GM13977 (cell line): ENCODE measurements at regions not wholly inside any gene's neighbourhood (a gene's known extent, or its start where the extent isn't known, plus 50 kb on each side); places are given as distances from the start of the nearest gene placed in this dataset.

Source experiments
- DNase-seq: peaks from one replicate; pipeline ENCODE4 v3.0.0; 2012; ENCODE audit warnings: low spot score
- CTCF ChIP-seq: IDR thresholded peaks from 2 replicates; pipeline ENCODE4 v1.5.1; 2012; ENCODE audit warnings: mild to moderate bottlenecking, control low read depth; ENCODE audit not compliant: insufficient read depth; ENCODE audit errors: extremely low read depth, missing control alignments
- in situ Hi-C: fragments of 300-500 bp; cut with MboI; formaldehyde crosslinking; loops from one replicate; pipeline ENCODE4 v1.12.0; 2022; ENCODE audit warnings: low sequenced_read_pairs, low pct_unique_long_range_greater_than_20kb, mixed read lengths, inconsistent platforms; ENCODE audit not compliant: unreplicated experiment

GRCh38 chr6:14062345-14063029 is 55.1 kb upstream of the CD83 start:
- in situ Hi-C loops: loop anchor here (10.0 to 25.0 kb wide), 2 partner anchors 148 to 275 kb away; no protein-coding TSS in a partner anchor
- no peak for DNase-seq
- TF ChIP-seq CTCF: no peak

- TF ChIP-seq CTCF: no peak
- in situ Hi-C loops: loop anchor here (10.0 to 25.0 kb wide), 2 partner anchors 149 to 276 kb away; no protein-coding TSS in a partner anchor
- DNase-seq: no peak
These were observed 53.8 kb upstream of the CD83 start for GRCh38 chr6:14063756-14064155.

- in situ Hi-C loops: loop anchor here (10.0 to 25.0 kb wide), 2 partner anchors 151 to 278 kb away; no protein-coding TSS in a partner anchor
- no peak for TF ChIP-seq CTCF
- no peak for DNase-seq
These were observed 52.2 kb upstream of the CD83 start for GRCh38 chr6:14065350-14065749.

GRCh38 chr6:14066782-14067406 is 50.7 kb upstream of the CD83 start:
- DNase-seq: peak; percentile 64
- in situ Hi-C loops: loop anchor here (10.0 to 25.0 kb wide), 2 partner anchors 152 to 280 kb away; no protein-coding TSS in a partner anchor
- TF ChIP-seq CTCF: peak; percentile 57

- no peak for DNase-seq
- in situ Hi-C loops: loop anchor here (10.0 to 25.0 kb wide), 2 partner anchors 153 to 280 kb away; no protein-coding TSS in a partner anchor
- TF ChIP-seq CTCF: no peak
These were observed 49.9 kb upstream of the CD83 start for GRCh38 chr6:14067656-14068055.
